COR-L47 (cell line): ENCODE measurements at regions not wholly inside any gene's neighbourhood (a gene's known extent, or its start where the extent isn't known, plus 50 kb on each side); places are given as distances from the start of the nearest gene placed in this dataset.
"Not testable (repeated sequence)": the region's sequence is repeated elsewhere in the genome, so short reads cannot be mapped to it uniquely, and the experiment has no call there.

Source experiments
- DNase-seq: peaks from one replicate; lab custom pipeline; 2025; lab: John Stamatoyannopoulos, UW

- peak; percentile 55 for DNase-seq
Observed at GRCh38 chr21:17679002-17679600, 66.4 kb upstream of the BTG3 start.

- not testable (repeated sequence) for DNase-seq
Observed at GRCh38 chr21:17676930-17677329, 64.2 kb upstream of the BTG3 start.

GRCh38 chr21:17674106-17674505, 61.4 kb upstream of the BTG3 start:
- no peak for DNase-seq

DNA sequence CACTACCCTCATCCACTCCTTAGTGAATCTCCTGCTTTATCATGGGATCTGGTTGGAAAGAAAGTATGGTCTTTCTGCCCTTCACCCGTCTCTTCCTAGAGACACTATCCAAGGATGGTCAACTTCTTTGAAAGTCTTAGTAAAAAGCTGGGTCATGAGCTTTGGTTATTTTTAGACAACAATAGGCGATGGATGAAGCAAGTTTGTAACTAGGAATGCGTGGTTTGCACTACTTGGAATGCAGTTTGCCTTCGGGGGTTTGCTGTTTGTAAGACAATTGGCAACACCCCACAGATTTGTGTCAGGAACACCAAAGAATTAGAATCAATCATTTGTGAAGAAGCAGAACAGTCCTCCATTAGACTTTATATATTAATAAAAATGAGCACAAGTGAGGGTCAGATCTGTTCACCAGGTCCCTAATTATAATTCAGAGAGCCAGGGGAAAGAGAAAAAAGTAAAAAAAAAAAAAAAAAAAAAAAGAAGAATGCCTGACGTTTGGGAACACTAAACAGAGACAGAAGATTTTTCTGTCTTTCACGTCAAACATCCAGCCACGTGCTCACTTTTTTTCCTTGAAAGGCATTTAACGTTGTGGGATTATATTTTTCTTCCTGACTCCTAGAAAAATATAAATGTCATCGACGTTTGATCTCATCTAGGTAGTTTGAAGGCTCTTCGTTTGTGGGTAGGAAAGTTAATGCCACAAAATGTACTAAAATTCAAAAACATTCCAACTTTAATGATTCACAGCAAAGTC, 60.7 kb upstream of the BTG3 start:
- DNase-seq: no peak

- peak; percentile 36 for DNase-seq
Observed at GRCh38 chr21:17671733-17672132, 59.0 kb upstream of the BTG3 start.

GRCh38 chr21:17668479-17669140, 55.9 kb upstream of the BTG3 start:
- DNase-seq: no peak

- DNase-seq: no peak
Observed at GRCh38 chr21:17667256-17667655, 54.6 kb upstream of the BTG3 start.
